ENCODE measurements at regions not wholly inside any gene's neighbourhood (a gene's known extent, or its start where the extent isn't known, plus 50 kb on each side); places are given as distances from the start of the nearest gene placed in this dataset.

DNA sequence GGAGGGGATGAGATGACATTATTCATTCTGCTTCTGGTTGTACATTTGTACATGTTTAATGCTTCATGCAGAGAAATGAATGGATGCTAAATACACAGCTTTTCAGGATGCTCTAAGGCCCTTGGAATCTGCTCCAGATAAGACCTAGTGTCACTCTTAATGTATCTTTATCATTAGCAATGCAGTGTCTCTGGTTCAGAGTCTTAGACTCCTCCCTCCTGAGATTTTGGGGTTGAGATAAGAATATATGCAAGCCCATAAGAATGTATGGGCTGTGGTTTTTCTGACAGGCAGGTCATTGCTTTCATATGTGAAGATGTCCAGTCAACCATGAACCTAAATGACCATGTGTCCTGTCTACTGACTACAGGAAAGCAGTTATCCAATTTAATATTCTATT, 415.5 kb downstream of the RPS6KC1 start:
- Histone ChIP-seq H3K4me3 (no peak overlapping the region), H3K4me1 (ENCODE audit: low read depth) (no peaks in the 10 kb centered on the region), H3K9me3 (no peaks in the 10 kb centered on the region), H3K36me3 (ENCODE audit: low read depth) (no peaks in the 10 kb centered on the region)
- TF ChIP-seq, protein P1, sequence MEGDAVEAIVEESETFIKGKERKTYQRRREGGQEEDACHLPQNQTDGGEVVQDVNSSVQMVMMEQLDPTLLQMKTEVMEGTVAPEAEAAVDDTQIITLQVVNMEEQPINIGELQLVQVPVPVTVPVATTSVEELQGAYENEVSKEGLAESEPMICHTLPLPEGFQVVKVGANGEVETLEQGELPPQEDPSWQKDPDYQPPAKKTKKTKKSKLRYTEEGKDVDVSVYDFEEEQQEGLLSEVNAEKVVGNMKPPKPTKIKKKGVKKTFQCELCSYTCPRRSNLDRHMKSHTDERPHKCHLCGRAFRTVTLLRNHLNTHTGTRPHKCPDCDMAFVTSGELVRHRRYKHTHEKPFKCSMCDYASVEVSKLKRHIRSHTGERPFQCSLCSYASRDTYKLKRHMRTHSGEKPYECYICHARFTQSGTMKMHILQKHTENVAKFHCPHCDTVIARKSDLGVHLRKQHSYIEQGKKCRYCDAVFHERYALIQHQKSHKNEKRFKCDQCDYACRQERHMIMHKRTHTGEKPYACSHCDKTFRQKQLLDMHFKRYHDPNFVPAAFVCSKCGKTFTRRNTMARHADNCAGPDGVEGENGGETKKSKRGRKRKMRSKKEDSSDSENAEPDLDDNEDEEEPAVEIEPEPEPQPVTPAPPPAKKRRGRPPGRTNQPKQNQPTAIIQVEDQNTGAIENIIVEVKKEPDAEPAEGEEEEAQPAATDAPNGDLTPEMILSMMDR (IDR thresholded peaks at IDR 0.05) = no peak
- intact Hi-C loops (cut with DNase I, micrococcal nuclease) = no loop called here
- ATAC-seq (no peak), DNase-seq (no peak)

DNA sequence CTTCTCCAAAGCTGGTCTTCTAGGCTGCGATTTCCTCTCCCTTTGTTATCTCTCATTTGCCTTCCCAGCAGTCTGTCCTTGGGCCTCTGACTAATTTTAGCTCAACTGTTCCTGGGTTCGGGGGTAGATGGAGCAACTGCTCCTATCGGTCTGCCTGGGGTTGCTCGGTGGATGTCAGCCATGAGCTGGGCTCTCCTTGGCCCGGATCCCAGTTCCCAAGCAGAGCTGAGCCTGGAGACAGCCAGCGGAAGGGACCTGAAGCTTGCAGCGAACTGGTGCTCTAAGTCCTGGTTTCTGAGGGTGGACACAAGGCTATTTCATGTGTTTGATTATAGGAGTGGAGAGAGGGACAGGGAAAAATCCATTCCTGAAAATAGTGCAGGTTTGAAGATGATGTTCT, 423.0 kb downstream of the RPS6KC1 start:
- Histone ChIP-seq H3K4me3 (no peak overlapping the region), H3K36me3 (ENCODE audit: low read depth) (no peaks in the 10 kb centered on the region), H3K4me1 (ENCODE audit: low read depth) (no peaks in the 10 kb centered on the region), H3K9me3 (no peaks in the 10 kb centered on the region)
- TF ChIP-seq, protein P1 (IDR thresholded peaks at IDR 0.05) = no peak
- intact Hi-C loops (cut with DNase I, micrococcal nuclease) = no loop called here
- DNase-seq (no peak), ATAC-seq (no peak)

DNA sequence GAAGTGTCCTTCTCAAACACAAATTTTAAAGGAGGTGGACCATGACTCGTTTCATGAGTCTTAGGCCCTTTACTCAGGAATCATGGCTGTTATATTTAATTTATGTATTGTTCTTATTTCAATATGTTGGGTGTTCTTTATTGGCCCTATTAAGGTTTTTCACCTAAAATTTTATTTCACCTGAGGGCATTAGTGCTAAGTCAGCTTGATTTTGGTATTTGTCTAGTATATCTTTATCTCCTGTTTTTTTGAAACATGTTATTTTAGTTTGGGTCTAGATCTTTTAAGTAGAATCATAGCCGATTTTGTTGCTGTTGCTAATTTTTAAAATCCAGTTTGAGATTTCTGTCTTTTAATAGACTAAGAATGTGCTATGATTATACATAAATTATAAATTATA, 430.4 kb downstream of the RPS6KC1 start:
- Histone ChIP-seq H3K36me3 (ENCODE audit: low read depth) (no peaks in the 10 kb centered on the region), H3K4me3 (no peak overlapping the region), H3K9me3 (no peaks in the 10 kb centered on the region), H3K4me1 (ENCODE audit: low read depth) (no peaks in the 10 kb centered on the region)
- TF ChIP-seq, protein P1 (IDR thresholded peaks at IDR 0.05) = no peak
- no peak for DNase-seq
- no peak for ATAC-seq
- intact Hi-C loops (cut with DNase I, micrococcal nuclease) = no loop called here

DNA sequence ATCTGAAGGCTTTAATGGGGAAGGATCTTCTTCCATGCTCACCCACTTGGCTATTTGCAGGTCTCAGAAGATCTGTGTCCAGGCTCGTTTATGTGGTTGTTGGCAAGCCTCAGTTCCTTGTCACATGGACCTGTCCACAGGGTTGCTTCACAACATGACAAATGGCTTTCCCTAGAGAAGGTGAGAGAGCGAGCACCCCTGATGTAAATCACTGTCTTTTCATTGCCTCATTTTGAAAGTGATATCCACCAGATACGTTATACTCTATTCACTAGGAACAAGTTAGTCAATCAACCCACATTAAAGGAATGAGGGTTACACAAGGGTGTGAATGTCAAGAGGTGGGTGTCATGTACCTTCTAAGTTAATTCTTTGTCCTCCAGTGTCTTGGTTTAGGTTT, 433.3 kb downstream of the RPS6KC1 start:
- Histone ChIP-seq H3K9me3 (no peaks in the 10 kb centered on the region), H3K4me3 (no peak overlapping the region), H3K4me1 (ENCODE audit: low read depth) (no peaks in the 10 kb centered on the region), H3K36me3 (ENCODE audit: low read depth) (no peaks in the 10 kb centered on the region)
- TF ChIP-seq, protein P1 (IDR thresholded peaks at IDR 0.05) = no peak
- DNase-seq (no peak), ATAC-seq (no peak)
- intact Hi-C loops (cut with DNase I, micrococcal nuclease) = no loop called here

DNA sequence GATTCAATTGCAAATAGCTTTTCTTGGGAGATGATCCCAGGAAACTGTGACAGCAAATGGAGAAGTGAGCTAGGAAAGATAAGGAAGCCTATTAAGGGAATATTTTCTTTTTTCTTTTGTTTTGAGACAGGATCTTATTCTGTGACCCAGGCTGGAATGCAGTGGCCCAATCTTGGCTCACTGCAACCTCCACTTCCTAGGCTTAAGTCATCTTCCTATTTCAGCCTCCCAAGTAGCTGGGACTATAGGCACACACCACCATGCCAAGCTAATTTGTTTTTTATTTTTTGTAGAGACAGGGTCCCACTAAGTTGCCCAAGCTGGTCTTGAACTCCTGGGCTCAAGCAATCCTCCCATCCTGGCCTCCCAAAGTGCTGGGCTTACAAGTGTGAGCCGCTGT, 433.7 kb downstream of the RPS6KC1 start:
- Histone ChIP-seq H3K4me3 (no peak overlapping the region), H3K36me3 (ENCODE audit: low read depth) (no peaks in the 10 kb centered on the region), H3K9me3 (no peaks in the 10 kb centered on the region), H3K4me1 (ENCODE audit: low read depth) (no peaks in the 10 kb centered on the region)
- ATAC-seq (no peak), DNase-seq (no peak)
- TF ChIP-seq, protein P1 (IDR thresholded peaks at IDR 0.05) = no peak
- intact Hi-C loops (cut with DNase I, micrococcal nuclease) = no loop called here

DNA sequence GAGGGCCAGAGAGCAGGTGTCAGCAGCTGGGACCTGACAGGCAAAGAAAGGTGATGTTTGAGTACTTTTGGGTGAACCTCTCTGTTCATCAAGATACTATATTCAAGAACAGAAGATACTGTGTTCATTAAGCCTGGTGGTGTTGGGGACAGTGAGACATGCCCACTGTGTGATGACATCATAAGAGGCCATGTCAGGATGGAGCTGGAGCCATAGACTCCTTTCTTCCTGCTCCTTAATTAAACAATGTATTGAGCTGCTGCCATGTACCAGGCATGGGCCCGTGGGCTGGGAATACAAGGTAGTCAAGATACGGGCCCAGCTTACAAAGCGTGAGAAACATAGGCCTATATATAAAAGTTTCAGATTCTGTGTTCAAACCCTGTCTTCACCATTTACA, 435.4 kb downstream of the RPS6KC1 start:
- intact Hi-C loops (cut with DNase I, micrococcal nuclease) = no loop called here
- no peaks in the 10 kb centered on the region for H3K9me3 ChIP-seq
- ATAC-seq (no peak), DNase-seq (no peak)
- no peaks in the 10 kb centered on the region for H3K4me1 ChIP-seq (ENCODE audit: low read depth)
- H3K4me3 ChIP-seq = no peak overlapping the region
- TF ChIP-seq, protein P1 (IDR thresholded peaks at IDR 0.05) = no peak
- H3K36me3 ChIP-seq (ENCODE audit: low read depth) = no peaks in the 10 kb centered on the region

Measured in mucosa of descending colon (tissue), 3 donors.